K562 (cell line): ENCODE measurements at regions not wholly inside any gene's neighbourhood (a gene's known extent, or its start where the extent isn't known, plus 50 kb on each side); places are given as distances from the start of the nearest gene placed in this dataset.

Experiments
- ATAC-seq: fragments of 200-7000 bp; cut with Tn5 transposase; 3 replicates; pipeline ENCODE4 v1.9.1; 2020; ENCODE audit warnings: moderate library complexity
- BruUV-seq: library from RNA; stranded (reverse); fragments of 400-500 nt; replicated peaks from 2 replicates; lab custom pipeline; 2021; lab: Mats Ljungman, UMichigan
- CTCF ChIA-PET: fragments of 300-600 bp; formaldehyde crosslinking; extraction: SDS; loops from one replicate; lab custom pipeline; 2021; ENCODE audit warnings: low intra/inter-chr PET ratio; lab: Yijun Ruan, JAX
- POLR2A ChIA-PET: fragments of 300-600, 350-650 bp; sonication (Branson Sonifier 250); formaldehyde crosslinking; extraction: SDS; loops from one replicate; lab custom pipeline; 2021; ENCODE audit warnings: antibody characterized with exemption, inconsistent platforms; lab: Yijun Ruan, JAX
- DNase-seq, 4 experiments: peaks; one replicate each; pipeline versions ENCODE4 v3.0.0 to v3.0.0-alpha.2; 2011 to 2018; ENCODE audit warnings: low spot score in 3 of 4, mixed read lengths in 3 of 4; ENCODE audit errors: extremely low read depth in 1 of 4
- FAIRE-seq: peaks from 2 replicates; lab custom pipeline; 2011; peaks lifted over from hg19 to GRCh38; lab: Jason Lieb, UNC
- H2AFZ ChIP-seq: 2 replicates; pipeline ENCODE4 v1.6.0; 2011; ENCODE audit warnings: low read depth, low read length, control low read depth, inconsistent platforms
- H3K27ac ChIP-seq: fragments of 200-600 bp; 3 replicates; pipeline ENCODE4 v1.8.0; 2011; ENCODE audit warnings: low read depth, mild to moderate bottlenecking, control low read depth, inconsistent platforms, low read length, moderate library complexity, mixed read lengths; ENCODE audit errors: extremely low read depth
- H3K27me3 ChIP-seq, 2 experiments: fragments of 300-600 bp in 1 of 2; 2 replicates in 1 of 2; 3 replicates in 1 of 2; pipeline versions ENCODE4 v1.6.0 to v1.8.0; 2011; ENCODE audit warnings: inconsistent platforms in 2 of 2, low read length in 2 of 2, mild to moderate bottlenecking in 1 of 2, mixed read lengths in 1 of 2, moderate library complexity in 1 of 2; ENCODE audit not compliant: control insufficient read depth in 2 of 2, insufficient read depth in 2 of 2
- H3K36me3 ChIP-seq: fragments of 300-600 bp; 3 replicates; pipeline ENCODE4 v1.8.0; 2011; ENCODE audit warnings: mild to moderate bottlenecking, low read length, inconsistent platforms; ENCODE audit not compliant: control insufficient read depth, insufficient read depth
- H3K4me1 ChIP-seq, 2 experiments: fragments of 200-600 bp in 1 of 2; replicated peaks in 1 of 2; 2 replicates in 1 of 2; 3 replicates in 1 of 2; pipeline versions ENCODE4 v1.5.1 to v1.8.0; 2011; ENCODE audit warnings: inconsistent platforms in 2 of 2, low read length in 2 of 2, mild to moderate bottlenecking in 1 of 2, mixed read lengths in 1 of 2, moderate library complexity in 1 of 2; ENCODE audit not compliant: control insufficient read depth in 2 of 2, insufficient read depth in 2 of 2
- H3K4me2 ChIP-seq: 2 replicates; pipeline ENCODE4 v1.6.1; 2011; ENCODE audit warnings: low read length, control low read depth, inconsistent platforms, mixed read lengths; ENCODE audit not compliant: insufficient read depth
- H3K4me3 ChIP-seq: fragments of 200-600 bp; sonication (generic), shearing (Covaris generic); 2 replicates; pipeline ENCODE4 v1.5.1; 2016; ENCODE audit warnings: control low read depth, inconsistent platforms
- H3K79me2 ChIP-seq: fragments of 200-600 bp; 3 replicates; pipeline ENCODE4 v1.8.0; 2011; ENCODE audit warnings: low read length, inconsistent platforms; ENCODE audit not compliant: control insufficient read depth, insufficient read depth
- H3K9ac ChIP-seq, 2 experiments: 2 replicates each; pipeline versions ENCODE4 v1.6.0 to v1.6.1; 2011; ENCODE audit warnings: low read depth in 2 of 2, low read length in 2 of 2, control low read depth in 1 of 2, inconsistent platforms in 1 of 2, mild to moderate bottlenecking in 1 of 2, mixed read lengths in 1 of 2; ENCODE audit not compliant: insufficient read depth in 1 of 2
- H3K9me1 ChIP-seq: one replicate; pipeline ENCODE4 v1.6.0; 2011; ENCODE audit warnings: inconsistent platforms, mild to moderate bottlenecking, low read length, moderate library complexity; ENCODE audit not compliant: control insufficient read depth, insufficient read depth
- H3K9me3 ChIP-seq: replicated peaks from 2 replicates; pipeline ENCODE4 v1.5.1; 2011; ENCODE audit warnings: low read depth, low read length, inconsistent platforms; ENCODE audit not compliant: control insufficient read depth, insufficient read depth
- H4K20me1 ChIP-seq: replicated peaks from 2 replicates; pipeline ENCODE4 v1.6.1; 2011; ENCODE audit warnings: low read length, inconsistent platforms, mixed read lengths; ENCODE audit not compliant: control insufficient read depth, insufficient read depth
- ARID1B ChIP-seq: fragments of 450-650 bp; IDR thresholded peaks from 2 replicates; pipeline ENCODE4 v1.6.1; 2016; ENCODE audit warnings: antibody characterized with exemption, mild to moderate bottlenecking, inconsistent platforms
- HSF4 ChIP-seq: fragments of 250-450 bp; sonication (Bioruptor Pico); IDR thresholded peaks from 2 replicates; pipeline ENCODE4 v2.1.2; 2022; ENCODE audit warnings: mild to moderate bottlenecking, moderate library complexity, borderline replicate concordance
- MIER1 ChIP-seq: fragments of 450-650 bp; IDR thresholded peaks from 2 replicates; pipeline ENCODE4 v1.6.1; 2016; ENCODE audit warnings: antibody characterized with exemption, mild to moderate bottlenecking, low read depth
- NR4A1 ChIP-seq, 2 experiments: fragments of 250-450 bp in 1 of 2; fragments of 450-650 bp in 1 of 2; sonication (Bioruptor Pico) in 1 of 2; IDR thresholded peaks; 2 replicates each; pipeline versions ENCODE4 v1.4.0 to v1.6.1; 2016 to 2020; ENCODE audit warnings: mild to moderate bottlenecking in 2 of 2, missing compliant biosample characterization in 1 of 2, missing genetic modification characterization in 1 of 2, moderate library complexity in 1 of 2
- POLR3G ChIP-seq: IDR thresholded peaks from 2 replicates; pipeline ENCODE4 v1.6.1; 2011; ENCODE audit not compliant: insufficient read length, insufficient replicate concordance; ENCODE audit errors: extremely low read depth
- SRSF3 ChIP-seq: fragments of 200-400 bp; formaldehyde crosslinking; IDR thresholded peaks from 2 replicates; pipeline ENCODE4 v1.6.1; 2016; ENCODE audit warnings: mild to moderate bottlenecking, low read length, moderate library complexity; ENCODE audit not compliant: insufficient read depth
- TCF7 ChIP-seq: sonication (generic); IDR thresholded peaks from 2 replicates; pipeline ENCODE4 v1.6.1; 2016; ENCODE audit warnings: antibody characterized with exemption, borderline replicate concordance
- ZNF282 ChIP-seq: sonication (generic); formaldehyde crosslinking; IDR thresholded peaks from 2 replicates; pipeline ENCODE4 v1.8.1; 2023; ENCODE audit warnings: missing genetic modification reagents
- ZNF354B ChIP-seq: fragments of 250-450 bp; sonication (Bioruptor Pico); IDR thresholded peaks from 2 replicates; pipeline ENCODE4 v1.4.0; 2020
- WGBS: fragments of 100-300 bp; shearing (Covaris generic); methylation state at CpG from one replicate; pipeline ENCODE4 v1.1.6; 2016; ENCODE audit warnings: low coverage, mixed read lengths; ENCODE audit not compliant: insufficient coverage; ENCODE audit errors: missing lambda C conversion rate; 5-methylcytosine and 5-hydroxymethylcytosine counted together
- in situ Hi-C: fragments of 300-500 bp; cut with MboI; formaldehyde crosslinking; loops from 4 replicates; pipeline ENCODE4 v1.15.0; 2018; ENCODE audit warnings: inconsistent platforms, mixed read lengths
- intact Hi-C: fragments of 100-400 bp; cut with micrococcal nuclease; formaldehyde crosslinking; loops from 2 replicates; pipeline ENCODE4 v1.14.2; 2022
- TF ChIP-seq, protein P1 (sequence below): sonication (generic); formaldehyde crosslinking; IDR thresholded peaks from 2 replicates; pipeline ENCODE4 v1.8.0; 2022; ENCODE audit warnings: missing genetic modification reagents, mild to moderate bottlenecking, borderline replicate concordance
- TF ChIP-seq, protein P2 (sequence below): fragments of 450-650 bp; IDR thresholded peaks from 2 replicates; pipeline ENCODE4 v1.6.1; 2014; ENCODE audit warnings: low read depth, mild to moderate bottlenecking, moderate library complexity, borderline replicate concordance
- TF ChIP-seq, protein P3 (sequence below): fragments of 250-450 bp; sonication (Bioruptor Pico); IDR thresholded peaks from 2 replicates; pipeline ENCODE4 v1.5.0; 2021; ENCODE audit warnings: mild to moderate bottlenecking, borderline replicate concordance
- TF ChIP-seq, protein P4 (sequence below): fragments of 150-350 bp; IDR thresholded peaks from 2 replicates; pipeline ENCODE4 v1.6.1; 2014; ENCODE audit warnings: low read depth, mild to moderate bottlenecking, low read length, borderline replicate concordance

DNA sequence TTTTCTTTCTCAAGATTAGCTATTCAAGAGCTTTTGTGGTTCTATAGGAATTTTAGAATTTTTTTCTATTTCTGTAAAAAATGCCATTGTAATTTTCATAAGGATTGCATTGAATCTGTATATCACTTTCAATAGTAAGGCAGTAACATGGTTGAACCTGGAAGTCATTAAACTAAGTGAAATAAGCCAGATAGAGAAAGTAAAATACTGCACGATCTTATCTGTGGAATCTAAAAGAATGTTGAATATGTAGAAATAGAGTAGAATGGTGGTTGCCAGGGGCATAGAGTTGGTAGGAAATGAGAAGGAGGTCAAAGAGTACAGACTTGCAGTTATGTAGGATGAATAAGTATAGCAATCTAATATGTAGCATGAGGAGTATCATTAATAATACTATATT, 1073.5 kb upstream of the LRRN3 start (continued):
- no peak for TF ChIP-seq POLR3G
- TF ChIP-seq, protein P1, sequence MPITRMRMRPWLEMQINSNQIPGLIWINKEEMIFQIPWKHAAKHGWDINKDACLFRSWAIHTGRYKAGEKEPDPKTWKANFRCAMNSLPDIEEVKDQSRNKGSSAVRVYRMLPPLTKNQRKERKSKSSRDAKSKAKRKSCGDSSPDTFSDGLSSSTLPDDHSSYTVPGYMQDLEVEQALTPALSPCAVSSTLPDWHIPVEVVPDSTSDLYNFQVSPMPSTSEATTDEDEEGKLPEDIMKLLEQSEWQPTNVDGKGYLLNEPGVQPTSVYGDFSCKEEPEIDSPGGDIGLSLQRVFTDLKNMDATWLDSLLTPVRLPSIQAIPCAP (CRISPR knock-in tag): no peak
- TF ChIP-seq, protein P2, sequence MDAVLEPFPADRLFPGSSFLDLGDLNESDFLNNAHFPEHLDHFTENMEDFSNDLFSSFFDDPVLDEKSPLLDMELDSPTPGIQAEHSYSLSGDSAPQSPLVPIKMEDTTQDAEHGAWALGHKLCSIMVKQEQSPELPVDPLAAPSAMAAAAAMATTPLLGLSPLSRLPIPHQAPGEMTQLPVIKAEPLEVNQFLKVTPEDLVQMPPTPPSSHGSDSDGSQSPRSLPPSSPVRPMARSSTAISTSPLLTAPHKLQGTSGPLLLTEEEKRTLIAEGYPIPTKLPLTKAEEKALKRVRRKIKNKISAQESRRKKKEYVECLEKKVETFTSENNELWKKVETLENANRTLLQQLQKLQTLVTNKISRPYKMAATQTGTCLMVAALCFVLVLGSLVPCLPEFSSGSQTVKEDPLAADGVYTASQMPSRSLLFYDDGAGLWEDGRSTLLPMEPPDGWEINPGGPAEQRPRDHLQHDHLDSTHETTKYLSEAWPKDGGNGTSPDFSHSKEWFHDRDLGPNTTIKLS: no peak

DNA sequence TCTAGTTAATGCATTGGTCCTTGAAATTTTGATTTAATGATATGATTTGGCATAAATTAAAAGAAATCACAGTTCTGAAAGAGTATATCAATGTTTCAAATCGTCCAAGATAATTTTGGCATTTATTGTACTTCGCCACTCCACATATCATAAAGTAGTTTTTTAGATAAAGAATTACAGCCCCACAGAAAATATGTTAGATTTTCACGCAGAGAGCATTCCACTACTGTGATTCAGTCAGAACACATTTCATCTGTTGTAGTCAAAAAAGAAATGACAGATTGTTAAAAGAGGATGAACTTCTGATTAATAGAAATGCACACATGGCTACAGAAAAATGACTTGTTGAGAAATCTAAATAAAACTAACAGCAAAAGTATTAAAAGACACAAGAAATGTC, 1063.5 kb upstream of the LRRN3 start:
- no peak for DNase-seq
- no peak overlapping the region for H2AFZ ChIP-seq
- ATAC-seq: no peak
- H4K20me1 ChIP-seq: no peaks in the 10 kb centered on the region
- no peaks in the 10 kb centered on the region for H3K27me3 ChIP-seq
- CTCF ChIA-PET: no interaction called here
- 0% methylated on average over 3 of the region's 3 CpGs for WGBS
- intact Hi-C loops (no loop called here), in situ Hi-C loops (no loop called here)
- H3K9ac ChIP-seq: no peak overlapping the region
- no peaks in the 10 kb centered on the region for H3K79me2 ChIP-seq
- POLR2A ChIA-PET: no interaction called here
- no peaks in the 10 kb centered on the region for H3K9me1 ChIP-seq
- no peak for FAIRE-seq
- no peak overlapping the region for H3K4me2 ChIP-seq
- H3K36me3 ChIP-seq: no peaks in the 10 kb centered on the region
- no peak overlapping the region for H3K4me3 ChIP-seq
- no peaks in the 10 kb centered on the region for H3K4me1 ChIP-seq
- no peaks in the 10 kb centered on the region for H3K9me3 ChIP-seq
- no peak overlapping the region for H3K27ac ChIP-seq
- no TSS peak for BruUV-seq
- TF ChIP-seq SRSF3 (no peak), HSF4 (CRISPR knock-in tag) (no peak), ZNF354B (CRISPR knock-in tag) (no peak), MIER1 (no peak), ARID1B (no peak), ZNF282 (no peak), TCF7 (no peak), NR4A1 (CRISPR knock-in tag; IDR thresholded peaks at IDR 0.05) (no peak), NR4A1 (tag; IDR thresholded peaks at IDR 0.05) (no peak)
- TF ChIP-seq, protein P3, sequence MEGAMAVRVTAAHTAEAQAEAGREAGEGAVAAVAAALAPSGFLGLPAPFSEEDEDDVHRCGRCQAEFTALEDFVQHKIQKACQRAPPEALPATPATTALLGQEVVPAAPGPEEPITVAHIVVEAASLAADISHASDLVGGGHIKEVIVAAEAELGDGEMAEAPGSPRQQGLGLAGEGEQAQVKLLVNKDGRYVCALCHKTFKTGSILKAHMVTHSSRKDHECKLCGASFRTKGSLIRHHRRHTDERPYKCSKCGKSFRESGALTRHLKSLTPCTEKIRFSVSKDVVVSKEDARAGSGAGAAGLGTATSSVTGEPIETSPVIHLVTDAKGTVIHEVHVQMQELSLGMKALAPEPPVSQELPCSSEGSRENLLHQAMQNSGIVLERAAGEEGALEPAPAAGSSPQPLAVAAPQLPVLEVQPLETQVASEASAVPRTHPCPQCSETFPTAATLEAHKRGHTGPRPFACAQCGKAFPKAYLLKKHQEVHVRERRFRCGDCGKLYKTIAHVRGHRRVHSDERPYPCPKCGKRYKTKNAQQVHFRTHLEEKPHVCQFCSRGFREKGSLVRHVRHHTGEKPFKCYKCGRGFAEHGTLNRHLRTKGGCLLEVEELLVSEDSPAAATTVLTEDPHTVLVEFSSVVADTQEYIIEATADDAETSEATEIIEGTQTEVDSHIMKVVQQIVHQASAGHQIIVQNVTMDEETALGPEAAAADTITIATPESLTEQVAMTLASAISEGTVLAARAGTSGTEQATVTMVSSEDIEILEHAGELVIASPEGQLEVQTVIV: no peak
- TF ChIP-seq, protein P4, sequence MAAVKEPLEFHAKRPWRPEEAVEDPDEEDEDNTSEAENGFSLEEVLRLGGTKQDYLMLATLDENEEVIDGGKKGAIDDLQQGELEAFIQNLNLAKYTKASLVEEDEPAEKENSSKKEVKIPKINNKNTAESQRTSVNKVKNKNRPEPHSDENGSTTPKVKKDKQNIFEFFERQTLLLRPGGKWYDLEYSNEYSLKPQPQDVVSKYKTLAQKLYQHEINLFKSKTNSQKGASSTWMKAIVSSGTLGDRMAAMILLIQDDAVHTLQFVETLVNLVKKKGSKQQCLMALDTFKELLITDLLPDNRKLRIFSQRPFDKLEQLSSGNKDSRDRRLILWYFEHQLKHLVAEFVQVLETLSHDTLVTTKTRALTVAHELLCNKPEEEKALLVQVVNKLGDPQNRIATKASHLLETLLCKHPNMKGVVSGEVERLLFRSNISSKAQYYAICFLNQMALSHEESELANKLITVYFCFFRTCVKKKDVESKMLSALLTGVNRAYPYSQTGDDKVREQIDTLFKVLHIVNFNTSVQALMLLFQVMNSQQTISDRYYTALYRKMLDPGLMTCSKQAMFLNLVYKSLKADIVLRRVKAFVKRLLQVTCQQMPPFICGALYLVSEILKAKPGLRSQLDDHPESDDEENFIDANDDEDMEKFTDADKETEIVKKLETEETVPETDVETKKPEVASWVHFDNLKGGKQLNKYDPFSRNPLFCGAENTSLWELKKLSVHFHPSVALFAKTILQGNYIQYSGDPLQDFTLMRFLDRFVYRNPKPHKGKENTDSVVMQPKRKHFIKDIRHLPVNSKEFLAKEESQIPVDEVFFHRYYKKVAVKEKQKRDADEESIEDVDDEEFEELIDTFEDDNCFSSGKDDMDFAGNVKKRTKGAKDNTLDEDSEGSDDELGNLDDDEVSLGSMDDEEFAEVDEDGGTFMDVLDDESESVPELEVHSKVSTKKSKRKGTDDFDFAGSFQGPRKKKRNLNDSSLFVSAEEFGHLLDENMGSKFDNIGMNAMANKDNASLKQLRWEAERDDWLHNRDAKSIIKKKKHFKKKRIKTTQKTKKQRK: no peak
